Keratinocyte (primary cell): ENCODE measurements at regions not wholly inside any gene's neighbourhood (a gene's known extent, or its start where the extent isn't known, plus 50 kb on each side); places are given as distances from the start of the nearest gene placed in this dataset.

ENCODE experiments used
- DNase-seq: peaks from one replicate; pipeline ENCODE4 v3.0.0-alpha.2; 2011; ENCODE audit warnings: low read depth, missing footprints, low spot score
- FAIRE-seq: peaks from 2 replicates; lab custom pipeline; 2011; peaks lifted over from hg19 to GRCh38; lab: Jason Lieb, UNC
- H2AFZ ChIP-seq: 2 replicates; pipeline ENCODE4 v1.6.0; 2012; ENCODE audit warnings: low read length, control low read depth, inconsistent platforms; ENCODE audit not compliant: control insufficient read depth
- H3K27ac ChIP-seq: 2 replicates; pipeline ENCODE4 v1.5.1; 2011; ENCODE audit warnings: low read length; ENCODE audit not compliant: control insufficient read depth, insufficient read depth
- H3K27me3 ChIP-seq: 3 replicates; pipeline ENCODE4 v1.6.0; 2011; ENCODE audit warnings: low read length; ENCODE audit not compliant: control insufficient read depth, insufficient read depth; ENCODE audit errors: extremely low read depth
- H3K36me3 ChIP-seq, 2 experiments: 2 replicates in 1 of 2; 3 replicates in 1 of 2; pipeline ENCODE4 v1.5.1; 2011; ENCODE audit warnings: low read length in 2 of 2, mild to moderate bottlenecking in 1 of 2; ENCODE audit not compliant: control insufficient read depth in 2 of 2, insufficient read depth in 2 of 2; ENCODE audit errors: extremely low read depth in 1 of 2
- H3K4me1 ChIP-seq: 3 replicates; pipeline ENCODE4 v1.5.1; 2011; ENCODE audit warnings: low read length; ENCODE audit not compliant: control insufficient read depth, insufficient read depth; ENCODE audit errors: extremely low read depth
- H3K4me2 ChIP-seq: 3 replicates; pipeline ENCODE4 v1.6.0; 2011; ENCODE audit warnings: low read depth, low read length; ENCODE audit not compliant: control insufficient read depth, insufficient read depth; ENCODE audit errors: extremely low read depth
- H3K4me3 ChIP-seq, 3 experiments: fragments of 200-600 bp in 1 of 3; sonication (generic) in 1 of 3; 2 replicates in 2 of 3; 3 replicates in 1 of 3; pipeline ENCODE4 v1.5.1; 2011 to 2016; ENCODE audit warnings: low read length in 3 of 3, mild to moderate bottlenecking in 3 of 3, control low read depth in 2 of 3, inconsistent platforms in 1 of 3, low read depth in 1 of 3, mixed read lengths in 1 of 3, mixed run types in 1 of 3, moderate library complexity in 1 of 3; ENCODE audit not compliant: control insufficient read depth in 2 of 3, insufficient read depth in 2 of 3; ENCODE audit errors: extremely low read depth in 1 of 3
- H3K79me2 ChIP-seq: 2 replicates; pipeline ENCODE4 v1.6.0; 2012; ENCODE audit warnings: low read length; ENCODE audit not compliant: control insufficient read depth, insufficient read depth
- H3K9ac ChIP-seq: 3 replicates; pipeline ENCODE4 v1.6.0; 2011; ENCODE audit warnings: low read length; ENCODE audit not compliant: control insufficient read depth, insufficient read depth; ENCODE audit errors: extremely low read depth
- H3K9me1 ChIP-seq: 3 replicates; pipeline ENCODE4 v1.6.0; 2011; ENCODE audit warnings: low read length; ENCODE audit not compliant: control insufficient read depth, insufficient read depth; ENCODE audit errors: extremely low read depth
- H3K9me3 ChIP-seq: 2 replicates; pipeline ENCODE4 v1.5.1; 2012; ENCODE audit warnings: low read depth, low read length; ENCODE audit not compliant: control insufficient read depth
- H4K20me1 ChIP-seq: 3 replicates; pipeline ENCODE4 v1.6.0; 2011; ENCODE audit warnings: low read length; ENCODE audit not compliant: control insufficient read depth, insufficient read depth; ENCODE audit errors: extremely low read depth
- CTCF ChIP-seq, 3 experiments: IDR thresholded peaks in 1 of 3; conservative IDR thresholded peaks in 1 of 3; optimal IDR thresholded peaks in 1 of 3; 2 replicates in 2 of 3; 3 replicates in 1 of 3; pipeline versions ENCODE3 to v1.5.1; 2011; ENCODE audit warnings: low read length in 3 of 3, mild to moderate bottlenecking in 3 of 3, moderate library complexity in 2 of 3, control low read depth in 1 of 3, inconsistent platforms in 1 of 3; ENCODE audit not compliant: insufficient read depth in 2 of 3; ENCODE audit errors: extremely low read depth in 1 of 3
- EZH2 ChIP-seq: IDR thresholded peaks from one replicate; pipeline ENCODE4 v1.6.1; 2012; ENCODE audit warnings: inconsistent platforms, mild to moderate bottlenecking, low read length, moderate library complexity
- dilution Hi-C: fragments of 300-500 bp; cut with MboI; formaldehyde crosslinking; loops from one replicate; pipeline ENCODE4 v1.7.0; 2020; ENCODE audit warnings: low sequenced_read_pairs; ENCODE audit not compliant: extremely low pct_ligation_motif_present

- no peak for FAIRE-seq
- Histone ChIP-seq H4K20me1 (no peaks in the 10 kb centered on the region), H3K27me3 (no peaks in the 10 kb centered on the region), H3K9ac (no peak overlapping the region), H3K9me1 (no peaks in the 10 kb centered on the region), H3K4me3 (no peak overlapping the region), H3K9me3 (no peaks in the 10 kb centered on the region), H3K4me1 (peaks cover 12% of the 10 kb centered on the region), H2AFZ (no peak overlapping the region), H3K4me2 (no peak overlapping the region), H3K79me2 (no peaks in the 10 kb centered on the region), H3K27ac (no peak overlapping the region), H3K36me3 (no peaks in the 10 kb centered on the region)
- no peak for TF ChIP-seq CTCF (optimal IDR thresholded peaks at IDR 0.05 in 1 of 3, IDR thresholded peaks at IDR 0.05 in 1 of 3, conservative IDR thresholded peaks at IDR 0.05 in 1 of 3; ENCODE audit: extremely low read depth in 1 of 3, insufficient read depth in 2 of 3, low read length in 3 of 3)
- no peak for TF ChIP-seq EZH2
- no peak for DNase-seq
- dilution Hi-C loops, result no loop called here
Measured at GRCh38 chr3:125652349-125652748, 57.1 kb upstream of the OSBPL11 start.

DNA sequence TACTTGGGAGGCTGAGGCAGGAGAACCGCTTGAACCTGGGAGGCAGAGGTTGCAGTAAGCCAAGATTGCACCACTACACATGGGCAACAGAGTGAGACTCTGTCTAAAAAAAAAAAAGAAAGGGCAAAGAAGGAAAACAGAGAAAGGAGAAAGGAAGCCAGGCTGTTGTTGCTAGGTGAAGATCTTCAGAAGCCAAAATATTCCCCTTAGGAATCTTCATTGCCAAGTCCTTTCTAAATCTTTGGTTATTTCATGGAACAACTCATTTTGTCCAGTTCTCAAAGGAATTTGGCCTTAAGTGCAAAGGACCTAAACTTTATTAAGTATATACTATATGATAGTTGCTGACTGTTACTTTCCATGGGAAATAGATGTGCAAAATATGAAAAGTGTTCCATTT is 59.2 kb upstream of the OSBPL11 start:
- Histone ChIP-seq H3K79me2 (no peaks in the 10 kb centered on the region), H3K36me3 (no peaks in the 10 kb centered on the region), H3K4me2 (no peak overlapping the region), H4K20me1 (no peaks in the 10 kb centered on the region), H3K4me1 (no peaks in the 10 kb centered on the region), H3K27ac (no peak overlapping the region), H2AFZ (no peak overlapping the region), H3K9me3 (no peaks in the 10 kb centered on the region), H3K9me1 (no peaks in the 10 kb centered on the region), H3K9ac (no peak overlapping the region), H3K4me3 (no peak overlapping the region), H3K27me3 (no peaks in the 10 kb centered on the region)
- DNase-seq (no peak), FAIRE-seq (no peak)
- no peak for TF ChIP-seq EZH2
- no peak for TF ChIP-seq CTCF (optimal IDR thresholded peaks at IDR 0.05 in 1 of 3, IDR thresholded peaks at IDR 0.05 in 1 of 3, conservative IDR thresholded peaks at IDR 0.05 in 1 of 3; ENCODE audit: extremely low read depth in 1 of 3, insufficient read depth in 2 of 3, low read length in 3 of 3)
- dilution Hi-C loops, result no loop called here
